ENCODE measurements at regions not wholly inside any gene's neighbourhood (a gene's known extent, or its start where the extent isn't known, plus 50 kb on each side); places are given as distances from the start of the nearest gene placed in this dataset.

- peak; percentile 45 for DNase-seq (ENCODE audit: low read depth, low spot score)
Measured at GRCh38 chr12:93015871-93016751, 87.0 kb upstream of the EEA1 start.

DNA sequence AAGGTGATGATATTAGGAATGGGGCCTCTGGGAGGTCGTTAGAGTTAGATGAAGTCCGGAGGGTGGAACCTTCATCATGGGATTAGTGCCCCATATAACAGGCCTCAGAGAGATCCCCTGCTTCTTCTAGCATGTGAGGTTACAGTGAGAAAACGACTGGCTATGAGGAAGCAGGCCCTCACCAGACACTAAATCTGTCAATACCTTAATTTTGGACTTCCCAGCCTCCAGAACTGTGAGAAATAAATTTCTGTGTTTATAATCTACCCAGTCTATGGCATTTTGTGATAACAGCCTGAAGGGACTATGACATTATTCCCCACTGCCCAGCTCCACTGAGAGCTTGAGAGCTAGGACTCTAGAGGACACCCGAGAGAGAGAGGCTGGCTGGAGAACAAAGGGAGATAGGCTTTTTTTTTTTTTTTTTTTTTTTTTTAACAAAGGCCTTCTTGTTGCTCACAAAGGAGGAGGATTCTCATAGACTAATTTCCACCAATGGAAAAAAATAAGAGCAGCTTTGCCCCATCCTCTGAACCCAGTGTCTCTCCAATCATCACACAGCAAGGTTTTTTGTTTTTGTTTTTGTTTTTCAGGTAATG is 87.8 kb upstream of the EEA1 start:
- no peak for DNase-seq (ENCODE audit: low read depth, low spot score)

DNA sequence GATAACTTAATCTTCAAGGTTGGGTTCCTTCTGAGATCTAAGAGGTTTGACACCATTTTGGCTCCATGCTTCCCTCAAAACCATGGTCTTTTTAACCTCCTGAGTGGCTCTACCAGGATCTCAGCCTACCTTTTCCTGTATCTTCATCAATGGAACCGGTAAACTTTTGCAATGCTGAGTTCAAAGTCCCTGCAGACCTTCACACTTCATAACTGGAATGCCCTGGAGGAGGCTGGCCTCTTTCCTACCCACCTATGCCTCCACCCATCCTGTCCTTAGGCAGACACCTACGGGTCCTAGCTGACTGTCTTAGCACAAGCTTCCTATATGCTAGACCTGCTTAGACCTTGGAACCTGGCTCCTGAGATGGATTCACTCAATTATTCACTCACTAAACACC is 89.5 kb upstream of the EEA1 start:
- no peak for DNase-seq (ENCODE audit: low read depth, low spot score)

GRCh38 chr12:93019212-93019927 is 90.3 kb upstream of the EEA1 start:
- no peak for DNase-seq (ENCODE audit: low read depth, low spot score)

GRCh38 chr12:93019975-93020630 is 91.0 kb upstream of the EEA1 start:
- peak; percentile 25 for DNase-seq (ENCODE audit: low read depth, low spot score)

DNA sequence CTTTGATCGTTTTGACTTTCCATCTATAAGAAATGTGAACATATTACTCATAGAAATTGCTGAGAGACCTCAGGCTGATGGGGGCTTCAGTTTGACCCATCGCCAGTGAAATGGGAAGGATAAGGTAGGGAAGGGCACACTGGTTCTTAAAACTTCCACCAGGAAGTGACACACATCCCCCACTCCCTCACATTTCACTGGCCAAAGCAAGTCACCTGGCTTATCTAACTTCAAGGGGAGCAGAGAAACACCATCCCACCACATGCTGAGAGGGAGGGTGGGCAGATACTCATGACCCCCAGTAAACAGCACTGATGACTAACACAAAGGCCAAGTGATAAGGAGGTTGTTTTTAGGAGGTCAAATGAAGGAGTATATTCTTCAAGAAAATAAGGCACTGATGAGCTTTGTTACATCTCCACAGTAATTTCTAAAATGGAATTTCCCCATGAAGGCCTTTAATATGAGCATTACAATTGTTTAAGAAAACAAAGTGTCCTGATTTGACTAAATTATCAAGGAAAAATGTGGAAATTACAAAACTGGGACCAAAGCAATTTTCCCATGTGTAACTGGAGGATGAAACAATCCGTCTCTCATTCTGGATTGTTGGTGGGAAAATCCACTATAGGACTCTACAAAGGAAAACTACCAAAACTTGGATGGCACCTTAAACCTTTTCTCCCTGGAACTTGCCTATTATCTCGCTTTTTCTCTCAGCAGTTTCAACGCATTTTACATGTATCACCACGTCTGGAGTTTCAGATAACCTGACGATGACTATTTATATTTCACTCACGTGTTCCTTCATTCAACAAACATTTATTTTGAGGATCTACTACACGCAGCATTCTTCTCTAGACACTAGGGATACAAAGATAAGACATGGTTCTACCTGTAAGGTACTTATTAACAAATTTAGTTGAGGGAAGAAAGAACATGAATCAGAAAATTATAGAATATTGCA is 91.8 kb upstream of the EEA1 start:
- DNase-seq (ENCODE audit: low read depth, low spot score): no peak

- DNase-seq (ENCODE audit: low read depth, low spot score): peak; percentile 50
Measured at GRCh38 chr12:93022603-93023340, 93.7 kb upstream of the EEA1 start.

GRCh38 chr12:93025145-93026103 is 96.3 kb upstream of the EEA1 start:
- DNase-seq (ENCODE audit: low read depth, low spot score): peak; percentile 74

GRCh38 chr12:93027041-93027440 is 97.9 kb upstream of the EEA1 start:
- no peak for DNase-seq (ENCODE audit: low read depth, low spot score)

DNA sequence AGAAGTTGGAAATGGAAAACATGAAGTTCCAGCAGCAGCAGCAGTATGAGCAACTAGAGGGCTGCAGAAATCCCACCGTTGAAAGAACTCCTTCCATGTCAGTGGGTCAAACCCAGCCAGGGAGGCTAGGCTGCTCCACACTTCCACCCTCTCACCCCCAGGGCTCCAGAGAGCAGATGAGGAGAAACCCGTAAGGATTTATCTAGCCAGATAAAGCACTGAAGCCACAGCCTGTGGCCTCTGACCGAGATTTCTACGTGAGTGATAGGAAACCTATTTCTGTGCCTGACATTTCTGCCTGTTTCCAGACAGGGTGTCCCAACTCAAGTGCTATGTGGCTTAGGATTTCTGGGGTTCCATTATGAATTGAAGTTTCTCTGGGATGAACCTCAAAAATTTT is 100.0 kb upstream of the EEA1 start:
- no peak for DNase-seq (ENCODE audit: low read depth, low spot score)

DNA sequence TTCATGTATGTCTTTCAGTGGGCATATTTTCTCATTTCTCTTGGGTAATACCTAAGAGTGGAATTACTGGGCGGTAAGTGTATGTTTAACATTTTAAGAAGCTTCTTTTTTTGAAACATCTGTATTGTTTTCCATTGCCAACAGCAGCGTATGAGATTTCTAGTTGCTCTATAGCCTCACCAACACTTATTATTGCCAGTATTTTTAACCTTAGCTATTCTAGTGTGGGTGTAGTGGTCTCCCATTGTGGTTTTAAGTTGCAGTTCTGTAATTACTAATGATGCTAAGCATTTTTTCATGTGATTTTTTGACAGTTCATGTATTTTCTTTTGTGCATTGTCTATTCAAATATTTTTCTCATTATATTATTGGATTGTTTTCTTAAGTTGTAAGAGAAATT is 101.9 kb upstream of the EEA1 start:
- no peak for DNase-seq (ENCODE audit: low read depth, low spot score)

DNA sequence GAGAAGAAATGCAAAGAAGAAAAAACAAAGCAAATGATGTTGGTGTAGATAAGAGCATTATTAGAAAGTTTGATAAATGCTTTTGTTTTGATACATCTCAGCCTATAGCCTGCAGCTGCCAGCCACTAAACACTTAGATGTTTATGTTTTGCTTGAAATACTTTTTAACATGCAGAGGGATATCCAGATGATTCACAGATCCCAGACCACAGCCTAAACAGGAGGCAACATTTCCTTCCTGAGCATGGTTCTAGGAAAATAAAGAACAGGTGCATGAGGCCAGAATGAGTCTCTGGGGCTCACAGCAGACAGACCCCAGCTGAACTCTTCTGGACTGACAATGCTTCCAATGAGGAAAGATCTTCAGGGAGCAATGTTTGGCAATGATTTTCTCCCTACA is 103.7 kb upstream of the EEA1 start:
- DNase-seq (ENCODE audit: low read depth, low spot score): no peak

GRCh38 chr12:93033948-93034347 is 104.9 kb upstream of the EEA1 start:
- no peak for DNase-seq (ENCODE audit: low read depth, low spot score)

GRCh38 chr12:93039062-93039461 is 110.0 kb upstream of the EEA1 start:
- no peak for DNase-seq (ENCODE audit: low read depth, low spot score)

DNA sequence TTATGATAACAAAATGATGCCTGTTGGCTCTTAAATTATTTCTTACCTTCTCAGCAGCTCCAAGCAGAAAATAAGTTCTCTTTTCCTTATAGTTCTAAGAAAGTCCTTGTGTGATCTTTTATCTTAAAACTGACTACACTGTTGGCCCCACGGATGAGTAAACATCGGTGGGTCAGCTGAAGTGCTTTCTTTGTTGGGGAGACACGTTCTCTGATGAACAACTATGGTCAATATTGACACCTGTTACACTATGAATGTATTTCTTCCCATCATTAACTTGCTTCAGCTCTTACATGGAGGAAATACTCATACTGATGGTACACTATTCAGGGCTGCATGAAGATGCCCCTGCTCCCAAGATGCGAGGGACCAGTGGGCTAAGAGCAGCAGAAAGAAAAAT is 110.8 kb upstream of the EEA1 start:
- DNase-seq (ENCODE audit: low read depth, low spot score): no peak

DNA sequence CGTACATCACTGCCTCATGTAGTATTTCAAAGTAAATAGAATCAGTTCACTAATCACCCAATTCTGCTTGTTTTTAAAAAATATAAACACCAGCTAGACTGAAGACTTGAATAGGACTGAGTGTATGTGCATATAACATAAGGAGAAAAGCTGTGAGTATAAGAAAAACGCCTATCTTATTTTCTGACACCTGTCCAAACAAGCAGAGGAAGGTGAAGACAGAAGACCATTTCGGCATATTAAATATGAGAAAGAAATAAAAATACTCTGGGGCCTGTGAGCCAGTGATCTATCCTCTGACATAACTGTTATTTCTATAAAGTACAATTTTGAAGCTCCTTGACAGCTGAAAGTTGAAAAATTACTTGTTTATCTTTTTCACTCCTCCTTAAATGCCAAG is 111.3 kb upstream of the EEA1 start:
- DNase-seq (ENCODE audit: low read depth, low spot score): no peak

- no peak for DNase-seq (ENCODE audit: low read depth, low spot score)
Measured at GRCh38 chr12:93041416-93041815, 112.3 kb upstream of the EEA1 start.

GRCh38 chr12:93042283-93042682 is 113.2 kb upstream of the EEA1 start:
- DNase-seq (ENCODE audit: low read depth, low spot score): no peak

DNA sequence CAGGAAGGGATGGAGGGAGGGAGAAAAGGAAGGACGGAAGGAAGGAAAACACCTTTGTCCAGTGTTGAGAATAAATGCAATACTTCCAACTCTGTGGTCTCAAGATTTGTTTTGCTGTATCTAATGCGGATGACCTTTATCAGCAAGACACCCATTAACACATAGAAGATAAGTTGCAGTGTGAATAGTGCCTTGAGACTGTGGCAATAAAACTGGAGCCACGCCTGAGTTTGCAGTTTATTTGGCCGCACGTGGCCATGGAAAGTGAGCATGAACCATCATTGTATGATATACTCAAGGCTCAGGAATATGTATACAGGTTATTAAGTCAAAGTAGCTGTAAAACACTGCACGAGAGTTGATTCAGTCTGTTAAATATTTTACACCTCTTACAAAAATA is 113.6 kb upstream of the EEA1 start:
- DNase-seq (ENCODE audit: low read depth, low spot score): no peak
